MM.1S (cell line): ENCODE measurements at regions not wholly inside any gene's neighbourhood (a gene's known extent, or its start where the extent isn't known, plus 50 kb on each side); places are given as distances from the start of the nearest gene placed in this dataset.
"Not testable (repeated sequence)": the region's sequence is repeated elsewhere in the genome, so short reads cannot be mapped to it uniquely, and the experiment has no call there.

Experiments used
- DNase-seq: peaks from one replicate; pipeline ENCODE4 v3.0.0-alpha.2; 2015
- H2AFZ ChIP-seq: fragments of 300-600 bp; sonication (generic); 2 replicates; pipeline ENCODE4 v1.6.0; 2016; ENCODE audit warnings: antibody characterized with exemption, low read length
- H3F3A ChIP-seq: fragments of 300-600 bp; sonication (generic); 2 replicates; pipeline ENCODE4 v1.6.1; 2016; ENCODE audit warnings: mild to moderate bottlenecking, antibody characterized with exemption, low read length, moderate library complexity, mixed read lengths; ENCODE audit not compliant: insufficient read depth
- H3K27ac ChIP-seq: fragments of 300-600 bp; sonication (generic); 2 replicates; pipeline ENCODE4 v1.5.1; 2016; ENCODE audit warnings: mild to moderate bottlenecking, low read length
- H3K27me3 ChIP-seq: fragments of 300-600 bp; sonication (generic); replicated peaks from 2 replicates; pipeline ENCODE4 v1.6.0; 2016; ENCODE audit warnings: low read length; ENCODE audit not compliant: insufficient read depth
- H3K36me3 ChIP-seq: fragments of 300-600 bp; sonication (generic); replicated peaks from 2 replicates; pipeline ENCODE4 v1.6.1; 2016; ENCODE audit warnings: mild to moderate bottlenecking, low read length, mixed read lengths; ENCODE audit not compliant: insufficient read depth
- H3K4me1 ChIP-seq: fragments of 300-600 bp; sonication (generic); 2 replicates; pipeline ENCODE4 v1.6.1; 2016; ENCODE audit warnings: low read length, mixed read lengths
- H3K4me2 ChIP-seq: fragments of 300-600 bp; sonication (generic); 2 replicates; pipeline ENCODE4 v1.6.0; 2016; ENCODE audit warnings: low read depth, low read length
- H3K4me3 ChIP-seq: fragments of 300-600 bp; sonication (generic); 2 replicates; pipeline ENCODE4 v1.5.1; 2016; ENCODE audit warnings: low read length, mixed read lengths
- H3K79me2 ChIP-seq: fragments of 300-600 bp; sonication (generic); 2 replicates; pipeline ENCODE4 v1.6.1; 2016; ENCODE audit warnings: mixed run types, low read length, mixed read lengths
- H3K9ac ChIP-seq: fragments of 300-600 bp; sonication (generic); 2 replicates; pipeline ENCODE4 v1.6.1; 2016; ENCODE audit warnings: low read length, mixed read lengths
- H3K9me2 ChIP-seq: fragments of 300-600 bp; sonication (generic); replicated peaks from 2 replicates; pipeline ENCODE4 v1.6.1; 2016; ENCODE audit warnings: mild to moderate bottlenecking, low read length, mixed read lengths; ENCODE audit not compliant: insufficient read depth
- H3K9me3 ChIP-seq: fragments of 300-600 bp; sonication (generic); replicated peaks from 2 replicates; pipeline ENCODE4 v1.6.1; 2016; ENCODE audit warnings: mild to moderate bottlenecking, low read length, mixed read lengths; ENCODE audit not compliant: insufficient read depth
- H4K20me1 ChIP-seq: fragments of 300-600 bp; sonication (generic); 2 replicates; pipeline ENCODE4 v1.6.1; 2016; ENCODE audit warnings: mild to moderate bottlenecking, low read length, moderate library complexity, mixed read lengths; ENCODE audit not compliant: insufficient read depth
- CTCF ChIP-seq: fragments of 300-600 bp; sonication (generic); IDR thresholded peaks from 2 replicates; pipeline ENCODE4 v1.5.1; 2016; ENCODE audit warnings: antibody characterized with exemption, low read length, mixed read lengths
- EZH2 ChIP-seq: fragments of 300-600 bp; sonication (generic); optimal IDR thresholded peaks from 2 replicates; pipeline ENCODE3; 2017; ENCODE audit warnings: low read depth, mild to moderate bottlenecking, antibody characterized with exemption, low read length, mixed read lengths
- EZH2phosphoT487 ChIP-seq: fragments of 300-600 bp; sonication (generic); IDR thresholded peaks from 2 replicates; pipeline ENCODE4 v1.6.1; 2018; ENCODE audit warnings: antibody characterized with exemption, low read length

GRCh38 chr3:153785901-153786300 lies 335.3 kb upstream of the ARHGEF26 start:
- H3K27me3 ChIP-seq, result no peaks in the 10 kb centered on the region
- no peak for TF ChIP-seq EZH2
- TF ChIP-seq EZH2phosphoT487, result no peak
- no peak for TF ChIP-seq CTCF
- no peaks in the 10 kb centered on the region for H3K36me3 ChIP-seq
- H3K27ac ChIP-seq, result no peak overlapping the region
- H3K4me3 ChIP-seq, result no peak overlapping the region
- H3K9me2 ChIP-seq, result no peaks in the 10 kb centered on the region
- H3F3A ChIP-seq, result no peaks in the 10 kb centered on the region
- no peak for DNase-seq
- H4K20me1 ChIP-seq, result no peaks in the 10 kb centered on the region
- no peaks in the 10 kb centered on the region for H3K9me3 ChIP-seq
- H3K79me2 ChIP-seq, result no peaks in the 10 kb centered on the region
- 0 out of 2 replicates have a peak overlapping the region, but pooled peaks have one; percentile 1 for H2AFZ ChIP-seq
- no peak overlapping the region for H3K9ac ChIP-seq
- H3K4me1 ChIP-seq, result no peaks in the 10 kb centered on the region
- H3K4me2 ChIP-seq, result no peak overlapping the region

DNA sequence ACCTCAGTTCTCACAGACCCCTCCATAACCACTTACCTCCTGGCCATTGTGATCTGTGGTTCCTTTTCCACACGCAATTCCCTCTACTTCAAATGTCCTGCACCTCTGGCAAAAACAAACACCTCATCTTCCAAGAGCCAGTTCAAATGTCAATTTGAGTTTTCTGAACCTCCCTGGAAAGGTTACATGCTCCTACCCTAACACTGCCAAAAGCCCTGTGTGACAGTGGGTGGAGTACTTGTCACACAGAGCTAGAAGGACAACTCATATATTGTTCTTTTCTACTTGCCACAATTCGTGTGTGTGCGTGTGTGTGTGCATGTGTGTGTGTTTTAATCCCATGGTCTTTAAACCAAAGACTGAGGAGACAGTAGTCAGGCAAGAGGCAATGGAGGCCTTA lies 331.8 kb upstream of the ARHGEF26 start:
- Histone ChIP-seq H3F3A (no peaks in the 10 kb centered on the region), H3K27me3 (no peaks in the 10 kb centered on the region), H3K4me1 (no peaks in the 10 kb centered on the region), H3K79me2 (no peaks in the 10 kb centered on the region), H3K27ac (no peak overlapping the region), H3K9me3 (no peaks in the 10 kb centered on the region), H3K9me2 (no peaks in the 10 kb centered on the region), H3K9ac (no peak overlapping the region), H2AFZ (no peak overlapping the region), H3K4me3 (no peak overlapping the region), H3K36me3 (no peaks in the 10 kb centered on the region), H4K20me1 (no peaks in the 10 kb centered on the region), H3K4me2 (no peak overlapping the region)
- no peak for TF ChIP-seq EZH2phosphoT487
- no peak for TF ChIP-seq EZH2
- TF ChIP-seq CTCF, result no peak
- DNase-seq, result no peak

DNA sequence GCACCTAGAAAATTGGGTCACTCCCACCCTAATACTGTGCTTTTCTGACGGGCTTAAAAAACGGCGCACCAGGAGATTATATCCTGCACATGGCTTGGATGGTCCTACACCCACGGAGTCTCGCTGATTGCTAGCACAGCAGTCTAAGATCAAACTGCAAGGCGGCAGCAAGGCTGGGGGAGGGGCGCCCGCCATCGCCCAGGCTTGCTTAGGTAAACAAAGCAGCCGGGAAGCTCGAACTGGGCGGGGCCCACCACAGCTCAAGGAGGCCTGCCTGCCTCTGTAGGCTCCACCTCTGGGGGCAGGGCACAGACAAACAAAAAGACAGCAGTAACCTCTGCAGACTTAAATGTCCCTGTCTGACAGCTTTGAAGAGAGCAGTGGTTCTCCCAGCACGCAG lies 324.1 kb upstream of the ARHGEF26 start:
- not testable (repeated sequence) for H3K36me3 ChIP-seq, H3K4me3 ChIP-seq, H3K9me3 ChIP-seq, H3K9ac ChIP-seq, H2AFZ ChIP-seq, H3K27ac ChIP-seq, H3K27me3 ChIP-seq, DNase-seq, H3K4me2 ChIP-seq, H3K79me2 ChIP-seq, H3F3A ChIP-seq, H4K20me1 ChIP-seq, H3K9me2 ChIP-seq, H3K4me1 ChIP-seq

DNA sequence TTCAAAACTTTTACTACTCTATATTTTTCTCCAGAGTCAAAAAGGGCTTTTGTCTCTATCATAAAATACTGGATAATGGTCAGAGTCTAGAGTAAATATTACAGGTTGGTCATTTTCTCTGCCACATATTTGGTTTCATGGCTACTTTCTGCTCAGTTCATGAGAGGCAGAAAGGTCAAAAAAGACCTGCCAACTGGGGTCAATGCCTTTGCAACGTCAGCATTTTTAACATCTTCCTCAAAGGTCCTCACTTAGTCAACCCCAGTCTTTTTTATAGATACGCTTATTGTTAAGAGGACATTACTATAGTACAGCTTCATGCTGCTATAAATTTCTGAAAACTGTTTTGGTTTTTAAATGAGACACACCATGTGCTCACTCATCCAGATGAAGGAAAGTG lies 312.1 kb upstream of the ARHGEF26 start:
- no peak for DNase-seq
- Histone ChIP-seq H3K4me1 (no peaks in the 10 kb centered on the region), H4K20me1 (no peaks in the 10 kb centered on the region), H2AFZ (no peak overlapping the region), H3K27ac (no peak overlapping the region), H3K9me3 (no peaks in the 10 kb centered on the region), H3K36me3 (no peaks in the 10 kb centered on the region), H3K9ac (no peak overlapping the region), H3K4me2 (no peak overlapping the region), H3K4me3 (no peak overlapping the region), H3F3A (no peaks in the 10 kb centered on the region), H3K9me2 (no peaks in the 10 kb centered on the region), H3K79me2 (no peaks in the 10 kb centered on the region), H3K27me3 (no peaks in the 10 kb centered on the region)
- TF ChIP-seq EZH2phosphoT487, result no peak
- TF ChIP-seq EZH2, result no peak
- TF ChIP-seq CTCF, result no peak
